ENCODE measurements at regions not wholly inside any gene's neighbourhood (a gene's known extent, or its start where the extent isn't known, plus 50 kb on each side); places are given as distances from the start of the nearest gene placed in this dataset.

- no peak for TF ChIP-seq POLR2A (IDR thresholded peaks at IDR 0.05; ENCODE audit: low read depth, low read length)
- TF ChIP-seq POLR2AphosphoS5 (IDR thresholded peaks at IDR 0.05; ENCODE audit: low read depth, low read length) = no peak
Observed at GRCh38 chr3:135897715-135898114, 67.8 kb upstream of the PPP2R3A start.
